Smooth muscle cell (in vitro differentiated cells): ENCODE measurements at regions not wholly inside any gene's neighbourhood (a gene's known extent, or its start where the extent isn't known, plus 50 kb on each side); places are given as distances from the start of the nearest gene placed in this dataset.

Source experiments
- DNase-seq: peaks from one replicate; lab custom pipeline; 2025; ENCODE audit not compliant: unreplicated experiment; lab: John Stamatoyannopoulos, UW
- H2AFZ ChIP-seq: fragments of 200-600 bp; sonication (generic); 2 replicates; pipeline ENCODE4 v1.6.0; 2016; ENCODE audit warnings: antibody characterized with exemption, low read depth, mild to moderate bottlenecking
- H3F3A ChIP-seq: fragments of 200-600 bp; sonication (generic); 2 replicates; pipeline ENCODE4 v1.6.0; 2017; ENCODE audit warnings: antibody characterized with exemption, low read depth
- H3K27ac ChIP-seq: fragments of 200-600 bp; sonication (generic); 2 replicates; pipeline ENCODE4 v1.5.1; 2016; ENCODE audit warnings: low read depth, mild to moderate bottlenecking
- H3K27me3 ChIP-seq: fragments of 200-600 bp; sonication (generic); 2 replicates; pipeline ENCODE4 v1.6.1; 2016; ENCODE audit warnings: low read depth, mild to moderate bottlenecking
- H3K36me3 ChIP-seq: fragments of 200-600 bp; sonication (generic); 2 replicates; pipeline ENCODE4 v1.5.1; 2016; ENCODE audit warnings: low read depth
- H3K4me1 ChIP-seq: fragments of 200-600 bp; sonication (generic); 2 replicates; pipeline ENCODE4 v1.5.1; 2016; ENCODE audit warnings: low read depth
- H3K4me2 ChIP-seq: fragments of 200-600 bp; sonication (generic); 2 replicates; pipeline ENCODE4 v1.6.0; 2016; ENCODE audit warnings: mild to moderate bottlenecking
- H3K4me3 ChIP-seq: fragments of 200-600 bp; sonication (generic); 2 replicates; pipeline ENCODE4 v1.5.1; 2016; ENCODE audit warnings: mild to moderate bottlenecking
- H3K79me2 ChIP-seq: fragments of 200-600 bp; sonication (generic); 2 replicates; pipeline ENCODE4 v1.6.0; 2016; ENCODE audit warnings: low read depth, mild to moderate bottlenecking
- H3K9ac ChIP-seq: fragments of 200-600 bp; sonication (generic); 2 replicates; pipeline ENCODE4 v1.6.0; 2016; ENCODE audit warnings: low read depth
- H3K9me3 ChIP-seq: fragments of 200-600 bp; sonication (generic); replicated peaks from 2 replicates; pipeline ENCODE4 v1.5.1; 2016; ENCODE audit warnings: low read depth
- H4K20me1 ChIP-seq: fragments of 200-600 bp; sonication (generic); 2 replicates; pipeline ENCODE4 v1.6.0; 2016; ENCODE audit warnings: low read depth
- CTCF ChIP-seq: fragments of 200-600 bp; sonication (generic); IDR thresholded peaks from 2 replicates; pipeline ENCODE4 v1.5.1; 2017; ENCODE audit warnings: borderline replicate concordance, mild to moderate bottlenecking, antibody characterized with exemption; ENCODE audit not compliant: insufficient read depth, poor library complexity, severe bottlenecking
- WGBS: methylation state at CpG from one replicate; pipeline ENCODE4 v1.1.7; 2016; ENCODE audit warnings: low lambda C conversion rate; 5-methylcytosine and 5-hydroxymethylcytosine counted together

GRCh38 chr2:217040099-217040498 is 180.2 kb upstream of the TNP1 start:
- no peak overlapping the region for H2AFZ ChIP-seq
- H3F3A ChIP-seq: no peaks in the 10 kb centered on the region
- no peaks in the 10 kb centered on the region for H3K79me2 ChIP-seq
- no peaks in the 10 kb centered on the region for H3K27me3 ChIP-seq
- no peak overlapping the region for H3K4me2 ChIP-seq
- no peak for DNase-seq
- WGBS: 75% methylated on average over 8 of the region's 8 CpGs
- no peaks in the 10 kb centered on the region for H3K36me3 ChIP-seq
- no peaks in the 10 kb centered on the region for H4K20me1 ChIP-seq
- H3K9me3 ChIP-seq: no peaks in the 10 kb centered on the region
- H3K9ac ChIP-seq: no peak overlapping the region
- TF ChIP-seq CTCF: no peak
- H3K27ac ChIP-seq: no peak overlapping the region
- H3K4me3 ChIP-seq: no peak overlapping the region
- no peaks in the 10 kb centered on the region for H3K4me1 ChIP-seq

GRCh38 chr2:217038001-217038400 is 178.1 kb upstream of the TNP1 start:
- Histone ChIP-seq H2AFZ (no peak overlapping the region), H3K36me3 (no peaks in the 10 kb centered on the region), H3K4me2 (no peak overlapping the region), H3K27me3 (no peaks in the 10 kb centered on the region), H4K20me1 (no peaks in the 10 kb centered on the region), H3F3A (no peaks in the 10 kb centered on the region), H3K27ac (no peak overlapping the region), H3K9me3 (no peaks in the 10 kb centered on the region), H3K4me1 (no peaks in the 10 kb centered on the region), H3K9ac (no peak overlapping the region), H3K79me2 (no peaks in the 10 kb centered on the region), H3K4me3 (no peak overlapping the region)
- TF ChIP-seq CTCF: no peak
- no peak for DNase-seq
- WGBS: 66% methylated on average over 2 of the region's 2 CpGs

GRCh38 chr2:217037353-217037752 is 177.5 kb upstream of the TNP1 start:
- H3F3A ChIP-seq: no peaks in the 10 kb centered on the region
- H3K27ac ChIP-seq: no peak overlapping the region
- TF ChIP-seq CTCF: no peak
- no peak overlapping the region for H3K4me3 ChIP-seq
- no peaks in the 10 kb centered on the region for H3K27me3 ChIP-seq
- H3K4me1 ChIP-seq: no peaks in the 10 kb centered on the region
- H3K9me3 ChIP-seq: no peaks in the 10 kb centered on the region
- no peaks in the 10 kb centered on the region for H3K36me3 ChIP-seq
- no peak overlapping the region for H2AFZ ChIP-seq
- H3K9ac ChIP-seq: no peak overlapping the region
- no peaks in the 10 kb centered on the region for H3K79me2 ChIP-seq
- 80% methylated on average over 3 of the region's 3 CpGs for WGBS
- DNase-seq: no peak
- no peak overlapping the region for H3K4me2 ChIP-seq
- H4K20me1 ChIP-seq: no peaks in the 10 kb centered on the region

GRCh38 chr2:217035967-217036366 is 176.1 kb upstream of the TNP1 start:
- Histone ChIP-seq H3K4me3 (no peak overlapping the region), H3K36me3 (no peaks in the 10 kb centered on the region), H3F3A (no peaks in the 10 kb centered on the region), H3K4me1 (no peaks in the 10 kb centered on the region), H3K9ac (no peak overlapping the region), H3K27ac (no peak overlapping the region), H3K4me2 (no peak overlapping the region), H3K9me3 (no peaks in the 10 kb centered on the region), H4K20me1 (no peaks in the 10 kb centered on the region), H3K79me2 (no peaks in the 10 kb centered on the region), H3K27me3 (no peaks in the 10 kb centered on the region), H2AFZ (no peak overlapping the region)
- no peak for DNase-seq
- TF ChIP-seq CTCF: no peak
- WGBS: 62% methylated on average over 4 of the region's 4 CpGs
